DMS114 treated with DMSO at 0.1 percent for 48 hours (cell line): ENCODE measurements at regions not wholly inside any gene's neighbourhood (a gene's known extent, or its start where the extent isn't known, plus 50 kb on each side); places are given as distances from the start of the nearest gene placed in this dataset.
"Not testable (repeated sequence)": the region's sequence is repeated elsewhere in the genome, so short reads cannot be mapped to it uniquely, and the experiment has no call there.

Experiments
- DNase-seq: peaks from one replicate; lab custom pipeline; 2025; ENCODE audit not compliant: unreplicated experiment; lab: John Stamatoyannopoulos, UW

- DNase-seq = no peak
Observed at GRCh38 chr11:122205036-122205435, 89.0 kb upstream of the BLID start.

GRCh38 chr11:122204206-122204605 is 88.2 kb upstream of the BLID start:
- no peak for DNase-seq

- peak; percentile 16 for DNase-seq
Observed at GRCh38 chr11:122202951-122203456, 87.0 kb upstream of the BLID start.

GRCh38 chr11:122202161-122202950 is 86.3 kb upstream of the BLID start:
- no peak for DNase-seq

GRCh38 chr11:122201106-122201505 is 85.1 kb upstream of the BLID start:
- no peak for DNase-seq

- DNase-seq = no peak
Observed at GRCh38 chr11:122199661-122200060, 83.6 kb upstream of the BLID start.

- no peak for DNase-seq
Observed at GRCh38 chr11:122198291-122198983, 82.4 kb upstream of the BLID start.

- DNase-seq = no peak
Observed at GRCh38 chr11:122197066-122197987, 81.3 kb upstream of the BLID start.

- no peak for DNase-seq
Observed at GRCh38 chr11:122195790-122196189, 79.8 kb upstream of the BLID start.

- DNase-seq = not testable (repeated sequence)
Observed at GRCh38 chr11:122193881-122194480, 78.0 kb upstream of the BLID start.

GRCh38 chr11:122193457-122193856 is 77.4 kb upstream of the BLID start:
- no peak for DNase-seq

GRCh38 chr11:122192634-122193255 is 76.7 kb upstream of the BLID start:
- no peak for DNase-seq

- no peak for DNase-seq
Observed at GRCh38 chr11:122190768-122191167, 74.8 kb upstream of the BLID start.

- no peak for DNase-seq
Observed at GRCh38 chr11:122189229-122189628, 73.2 kb upstream of the BLID start.

- DNase-seq = no peak
Observed at GRCh38 chr11:122187373-122188165, 71.6 kb upstream of the BLID start.

GRCh38 chr11:122186439-122187080 is 70.5 kb upstream of the BLID start:
- no peak for DNase-seq

GRCh38 chr11:122183933-122184332 is 67.9 kb upstream of the BLID start:
- no peak for DNase-seq

GRCh38 chr11:122181893-122182292 is 65.9 kb upstream of the BLID start:
- no peak for DNase-seq

- DNase-seq = no peak
Observed at GRCh38 chr11:122181372-122181771, 65.4 kb upstream of the BLID start.
